Fibroblast of peridontal ligament (primary cell): ENCODE measurements at regions not wholly inside any gene's neighbourhood (a gene's known extent, or its start where the extent isn't known, plus 50 kb on each side); places are given as distances from the start of the nearest gene placed in this dataset.
A peak's percentile ranks its signal among the peaks of the same experiment; 100 is the strongest.

ENCODE experiments used
- DNase-seq: peaks from one replicate; pipeline ENCODE4 v3.0.0-alpha.2; 2010; ENCODE audit errors: extremely low read depth

GRCh38 chr18:30072609-30073385, 969.7 kb downstream of the DSC3 start:
- DNase-seq: no peak

DNA sequence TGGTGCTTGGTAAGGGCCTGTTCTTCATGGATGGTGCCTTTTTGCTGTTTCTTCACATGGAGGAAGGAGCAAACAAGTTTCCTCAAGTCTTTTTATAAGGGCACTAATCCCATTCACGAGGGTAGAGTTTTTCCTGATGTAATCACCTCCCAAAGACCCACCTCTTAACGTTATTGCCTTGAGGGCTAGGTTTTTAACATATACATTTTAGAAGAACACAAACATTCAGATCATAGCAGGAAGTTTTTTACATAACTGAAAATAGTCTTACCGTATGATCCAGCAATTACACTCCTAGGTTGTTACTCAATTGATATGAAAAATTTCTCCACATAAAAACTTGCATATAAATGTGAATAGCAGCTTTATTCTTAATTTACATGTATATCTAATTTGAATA, 976.3 kb downstream of the DSC3 start:
- DNase-seq: no peak

DNA sequence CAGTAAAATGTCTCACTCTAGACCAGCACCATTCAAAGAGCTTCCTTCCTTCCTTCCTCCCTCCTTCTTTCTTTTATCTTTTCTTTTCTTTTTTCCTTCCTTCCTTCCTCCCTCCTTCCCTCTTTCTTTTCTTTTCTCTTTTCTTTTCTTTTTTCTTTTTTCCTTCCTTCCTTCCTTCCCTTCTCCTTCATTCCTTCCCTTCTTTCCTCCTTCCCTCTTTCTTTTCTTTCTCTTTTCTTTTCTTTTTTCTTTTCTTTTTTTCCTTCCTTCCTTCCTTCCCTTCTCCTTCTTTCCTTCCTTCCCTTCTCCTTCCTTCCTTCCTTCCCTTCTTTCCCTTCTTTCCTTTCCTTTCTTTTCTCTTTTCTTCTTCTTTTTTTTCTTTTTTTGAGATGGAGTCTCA, 985.1 kb downstream of the DSC3 start:
- DNase-seq: no peak

GRCh38 chr18:30056528-30056927, 986.0 kb downstream of the DSC3 start:
- no peak for DNase-seq

DNA sequence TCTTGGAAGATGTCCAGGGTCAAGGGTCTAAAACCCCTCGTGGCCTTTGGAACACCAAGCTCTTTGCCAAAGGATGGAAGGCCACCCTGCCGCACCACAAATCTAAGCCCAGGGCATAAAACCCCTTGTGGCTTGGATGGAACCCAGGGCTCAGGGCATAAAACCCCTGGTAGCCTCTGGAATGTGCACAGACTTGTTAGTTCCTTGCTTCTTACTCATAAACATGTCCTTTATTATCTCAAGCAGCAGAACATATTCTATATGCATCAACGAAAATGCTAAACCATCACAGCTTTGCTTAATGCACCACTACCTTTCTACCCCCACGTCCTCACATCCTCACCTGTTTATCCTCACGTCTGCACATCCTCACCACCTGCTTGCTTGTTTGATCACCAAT, 998.0 kb downstream of the DSC3 start:
- DNase-seq: no peak

- no peak for DNase-seq
Measured at GRCh38 chr18:30039201-30039600, 1003.3 kb downstream of the DSC3 start.

DNA sequence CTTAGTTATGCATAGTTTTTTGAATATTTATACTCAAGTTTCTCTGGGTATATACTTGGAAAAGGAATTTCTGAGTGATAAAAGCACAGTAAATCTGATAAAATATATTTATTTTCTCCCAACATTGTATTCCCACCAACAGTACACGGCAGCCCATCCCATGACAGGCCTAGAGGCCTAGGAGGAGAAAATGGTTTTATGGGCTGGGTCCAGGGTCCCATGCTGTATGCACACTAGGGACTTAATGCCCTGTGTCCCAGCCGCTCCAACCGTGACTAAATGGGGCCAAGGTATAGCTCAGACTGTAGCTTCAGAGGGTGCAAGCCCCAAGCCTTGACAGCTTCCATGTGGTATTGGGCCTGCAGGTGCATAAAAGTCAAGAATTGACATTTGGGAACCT, 1007.7 kb downstream of the DSC3 start:
- no peak for DNase-seq

- no peak for DNase-seq
Measured at GRCh38 chr18:30016179-30016578, 1026.4 kb downstream of the DSC3 start.

- no peak for DNase-seq
Measured at GRCh38 chr18:30004965-30005364, 1037.6 kb downstream of the DSC3 start.

DNA sequence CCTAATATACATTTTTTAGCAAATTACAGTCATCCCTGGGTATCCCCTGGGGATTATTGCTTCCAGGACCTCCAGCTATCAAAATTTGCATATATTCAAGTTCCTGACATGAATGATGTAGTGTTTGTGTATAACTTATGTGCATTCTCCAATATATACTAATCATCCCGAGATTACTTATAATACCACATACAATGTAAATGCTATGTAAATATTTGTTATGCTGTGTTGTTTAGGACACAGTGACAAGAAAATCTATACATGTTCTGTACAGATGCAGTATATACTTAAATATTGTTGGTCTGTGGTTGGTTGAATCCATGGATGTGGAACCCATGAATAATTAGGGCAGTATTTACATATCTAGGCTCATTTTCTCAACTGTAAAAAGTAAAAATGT, 1060.3 kb downstream of the DSC3 start:
- DNase-seq: no peak

DNA sequence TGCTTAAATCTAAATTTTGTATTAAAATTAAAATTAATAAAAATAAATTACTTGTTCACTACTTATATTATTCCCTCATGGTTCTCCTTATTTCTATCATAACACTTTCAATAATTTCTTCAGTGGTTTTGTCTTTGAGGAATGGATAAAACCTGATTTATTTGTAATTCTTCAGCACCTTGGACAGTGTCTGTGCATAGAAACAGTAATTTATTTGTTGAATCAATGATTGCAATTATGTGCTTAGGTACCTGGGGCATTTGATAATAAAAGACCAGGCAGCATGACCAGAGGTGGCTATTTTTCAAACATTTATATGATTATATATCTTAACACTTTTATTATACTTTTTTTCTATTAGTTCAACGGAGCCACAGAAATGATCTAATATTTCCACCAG, 1062.7 kb downstream of the DSC3 start:
- DNase-seq: peak; percentile 0

DNA sequence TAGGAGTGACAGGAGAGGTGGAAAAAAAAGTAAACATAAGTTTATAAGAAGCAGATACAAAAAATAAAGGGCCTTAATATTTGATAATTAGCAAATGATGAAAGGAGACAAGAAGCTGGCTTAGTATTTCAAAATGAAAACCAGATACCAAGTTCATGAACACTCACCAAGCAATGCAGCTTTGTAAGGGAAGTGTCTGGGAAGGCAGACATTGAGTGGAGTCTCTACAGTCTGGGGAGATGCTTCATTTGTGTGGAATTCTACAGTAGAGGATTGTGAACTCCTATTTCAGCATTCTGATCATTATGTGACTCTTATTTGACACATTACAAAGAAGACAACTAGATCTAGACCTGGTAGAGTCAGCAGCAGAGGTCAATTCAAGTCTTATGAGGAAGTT, 1072.7 kb downstream of the DSC3 start:
- DNase-seq: no peak

GRCh38 chr18:29962579-29962978, 1080.0 kb downstream of the DSC3 start:
- no peak for DNase-seq

- DNase-seq: no peak
Measured at GRCh38 chr18:29960539-29960938, 1082.0 kb downstream of the DSC3 start.

DNA sequence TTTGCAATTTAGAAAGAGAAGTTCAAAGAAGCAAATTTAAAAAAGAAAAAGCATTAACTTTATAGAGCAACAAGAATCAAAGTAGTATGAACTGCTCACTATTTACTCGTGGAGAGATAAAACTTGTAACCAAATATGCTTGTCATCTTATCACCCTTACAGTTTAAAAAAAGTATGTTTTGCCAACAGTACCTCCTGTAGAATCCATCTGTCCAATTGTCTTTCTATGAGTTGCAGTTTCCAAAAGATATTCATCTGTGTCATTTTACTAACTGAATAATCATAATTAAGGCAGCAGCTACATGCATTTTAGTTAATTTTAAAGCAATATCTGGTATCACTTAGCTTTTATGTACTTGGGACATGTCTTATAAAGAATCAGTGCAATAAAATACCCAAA, 1112.3 kb downstream of the DSC3 start:
- DNase-seq: no peak

GRCh38 chr18:29928081-29928480, 1114.5 kb downstream of the DSC3 start:
- DNase-seq: no peak

DNA sequence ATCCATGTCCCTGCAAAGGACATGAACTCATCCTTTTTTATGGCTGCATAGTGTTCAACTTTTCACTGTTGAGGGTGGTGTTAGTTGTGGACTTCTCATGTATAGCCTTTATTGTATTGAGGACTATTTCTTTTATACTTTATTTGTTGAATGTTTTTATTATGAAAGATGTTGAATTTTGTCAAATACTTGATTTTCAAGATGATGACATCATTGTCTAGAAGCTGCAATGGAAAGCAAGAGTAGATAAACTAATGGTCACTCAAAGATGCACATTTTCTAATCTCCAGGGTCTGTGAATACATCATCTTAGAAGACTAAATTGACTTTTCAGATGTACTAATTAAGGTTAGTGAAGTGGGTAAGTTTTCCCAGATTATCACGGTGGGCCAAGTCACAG, 1117.0 kb downstream of the DSC3 start:
- no peak for DNase-seq

- DNase-seq: no peak
Measured at GRCh38 chr18:29912351-29912750, 1130.2 kb downstream of the DSC3 start.

DNA sequence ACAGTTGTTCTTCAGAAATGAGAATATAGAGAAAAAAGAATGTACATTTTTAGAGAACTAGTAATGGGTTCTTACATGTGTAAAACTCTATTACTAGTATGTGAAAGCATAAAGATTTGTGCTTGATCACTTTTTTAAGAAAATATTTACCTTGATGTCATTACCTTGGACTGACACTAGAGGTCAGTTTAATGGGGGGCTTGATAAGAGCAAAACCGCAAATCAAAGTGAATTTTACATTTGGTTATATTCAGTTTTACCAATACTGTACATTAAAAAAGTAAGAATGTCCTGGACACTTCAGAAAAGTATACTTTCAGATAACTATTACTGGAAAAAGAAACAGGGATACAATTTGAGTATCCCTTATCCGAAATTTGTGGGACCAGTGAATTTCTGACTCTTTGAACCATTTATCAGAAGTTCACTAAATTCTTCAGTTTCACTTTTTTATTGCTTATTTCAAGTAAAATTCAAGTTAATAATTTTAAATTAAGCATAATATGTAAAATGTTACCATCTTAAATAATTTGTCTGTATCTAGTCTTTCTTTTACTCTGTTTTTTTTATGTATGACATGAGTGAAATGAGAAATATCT, 1149.5 kb downstream of the DSC3 start:
- DNase-seq: peak; percentile 2

DNA sequence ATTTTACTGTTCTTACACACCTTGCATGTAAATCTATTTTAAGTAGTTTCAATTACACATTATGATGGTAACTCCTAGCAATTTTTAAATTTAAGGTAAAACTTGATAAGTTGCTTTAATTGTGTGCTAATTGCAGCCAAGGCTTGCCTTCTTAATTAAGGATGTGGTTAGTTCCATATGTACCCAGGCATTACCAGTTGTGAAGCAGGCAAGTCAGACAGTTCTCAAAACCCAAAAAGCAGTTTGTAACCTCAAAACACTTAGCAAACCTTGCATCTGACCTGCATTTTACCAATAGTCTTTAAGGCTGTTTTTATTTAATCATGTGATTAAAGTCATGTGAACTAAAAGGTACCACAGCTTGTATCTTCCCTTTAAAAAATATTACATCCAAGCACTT, 1159.4 kb downstream of the DSC3 start:
- DNase-seq: no peak

- DNase-seq: no peak
Measured at GRCh38 chr18:29882620-29883019, 1159.9 kb downstream of the DSC3 start.

- DNase-seq: no peak
Measured at GRCh38 chr18:29879763-29880162, 1162.8 kb downstream of the DSC3 start.

GRCh38 chr18:29874519-29875098, 1167.9 kb downstream of the DSC3 start:
- DNase-seq: peak; percentile 11
